Stromal cell of bone marrow (primary cell): ENCODE measurements at regions not wholly inside any gene's neighbourhood (a gene's known extent, or its start where the extent isn't known, plus 50 kb on each side); places are given as distances from the start of the nearest gene placed in this dataset.
"Not testable (repeated sequence)": the region's sequence is repeated elsewhere in the genome, so short reads cannot be mapped to it uniquely, and the experiment has no call there.

ENCODE experiments used
- DNase-seq: peaks from one replicate; pipeline ENCODE4 v3.0.0-alpha.2; 2012; ENCODE audit warnings: low read depth

GRCh38 chr9:89695979-89696378, 91.2 kb downstream of the GADD45G start:
- DNase-seq, result not testable (repeated sequence)

GRCh38 chr9:89696780-89697179, 92.0 kb downstream of the GADD45G start:
- no peak for DNase-seq

- no peak for DNase-seq
Observed at GRCh38 chr9:89697553-89697952, 92.7 kb downstream of the GADD45G start.

GRCh38 chr9:89698411-89699005, 93.7 kb downstream of the GADD45G start:
- DNase-seq, result no peak

- no peak for DNase-seq
Observed at GRCh38 chr9:89699646-89700045, 94.8 kb downstream of the GADD45G start.

- DNase-seq, result no peak
Observed at GRCh38 chr9:89701221-89701798, 96.5 kb downstream of the GADD45G start.

GRCh38 chr9:89702401-89702800, 97.6 kb downstream of the GADD45G start:
- DNase-seq, result no peak

GRCh38 chr9:89705651-89706050, 100.8 kb downstream of the GADD45G start:
- no peak for DNase-seq

GRCh38 chr9:89706086-89706485, 101.3 kb downstream of the GADD45G start:
- DNase-seq, result no peak

GRCh38 chr9:89706731-89707191, 101.9 kb downstream of the GADD45G start:
- DNase-seq, result no peak

GRCh38 chr9:89710697-89711096, 105.9 kb downstream of the GADD45G start:
- DNase-seq, result peak; percentile 10

- DNase-seq, result no peak
Observed at GRCh38 chr9:89711866-89712265, 107.1 kb downstream of the GADD45G start.

- DNase-seq, result no peak
Observed at GRCh38 chr9:89712283-89712682, 107.5 kb downstream of the GADD45G start.

GRCh38 chr9:89714321-89714720, 109.5 kb downstream of the GADD45G start:
- DNase-seq, result no peak

GRCh38 chr9:89715318-89715858, 110.6 kb downstream of the GADD45G start:
- DNase-seq, result no peak

GRCh38 chr9:89715881-89716280, 111.1 kb downstream of the GADD45G start:
- no peak for DNase-seq

GRCh38 chr9:89716559-89716958, 111.7 kb downstream of the GADD45G start:
- DNase-seq, result no peak

GRCh38 chr9:89718176-89718575, 113.4 kb downstream of the GADD45G start:
- no peak for DNase-seq

- no peak for DNase-seq
Observed at GRCh38 chr9:89718651-89719050, 113.8 kb downstream of the GADD45G start.

GRCh38 chr9:89719202-89719601, 114.4 kb downstream of the GADD45G start:
- no peak for DNase-seq

- DNase-seq, result no peak
Observed at GRCh38 chr9:89720696-89721175, 115.9 kb downstream of the GADD45G start.

- DNase-seq, result no peak
Observed at GRCh38 chr9:89721176-89721700, 116.4 kb downstream of the GADD45G start.

- no peak for DNase-seq
Observed at GRCh38 chr9:89721971-89722530, 117.2 kb downstream of the GADD45G start.
